ENCODE measurements at regions not wholly inside any gene's neighbourhood (a gene's known extent, or its start where the extent isn't known, plus 50 kb on each side); places are given as distances from the start of the nearest gene placed in this dataset.
A peak's percentile ranks its signal among the peaks of the same experiment; 100 is the strongest.
"Not testable (repeated sequence)": the region's sequence is repeated elsewhere in the genome, so short reads cannot be mapped to it uniquely, and the experiment has no call there.

- no peak for DNase-seq
Observed at GRCh38 chr4:14125375-14126129, 498.0 kb upstream of the BOD1L1 start.

DNA sequence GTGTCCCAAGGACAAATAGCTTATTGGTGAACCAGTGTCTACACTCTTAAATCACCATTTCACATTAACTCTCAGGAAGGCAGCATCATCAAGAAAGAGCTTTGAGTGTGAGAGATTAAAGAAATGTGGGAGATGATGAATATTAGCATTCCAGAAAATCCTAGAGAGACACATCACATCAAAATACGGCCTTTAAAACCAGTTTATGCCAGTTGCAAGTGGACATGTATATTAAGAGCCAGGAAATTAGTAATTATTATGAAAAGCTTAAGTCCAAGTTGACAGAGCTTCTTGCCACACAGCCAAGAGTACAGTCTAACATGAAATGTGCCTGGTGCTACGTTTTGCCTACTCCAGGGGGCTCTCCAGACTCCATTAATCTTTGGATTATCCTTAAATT, 503.0 kb upstream of the BOD1L1 start:
- DNase-seq: no peak

DNA sequence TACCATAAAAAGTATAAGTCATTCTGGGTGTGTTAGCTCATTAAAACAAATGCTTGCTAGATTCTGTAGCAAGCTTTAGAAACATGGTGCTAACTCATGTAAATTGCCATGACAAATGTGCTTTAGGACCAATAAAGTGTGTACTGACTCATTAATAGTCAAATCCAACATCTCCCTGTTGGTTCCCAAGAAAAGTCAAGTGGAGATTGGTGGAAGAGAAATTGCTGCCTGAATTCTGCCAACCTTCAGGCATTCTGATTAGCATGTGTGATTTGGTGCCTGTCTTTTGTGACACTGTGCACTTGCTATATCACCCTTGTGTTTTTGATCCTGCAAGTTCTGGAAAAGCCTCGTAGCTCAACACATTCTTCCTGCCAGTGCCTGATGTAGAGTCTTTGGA, 503.8 kb upstream of the BOD1L1 start:
- DNase-seq: no peak

GRCh38 chr4:14132301-14132700, 504.8 kb upstream of the BOD1L1 start:
- DNase-seq: no peak

DNA sequence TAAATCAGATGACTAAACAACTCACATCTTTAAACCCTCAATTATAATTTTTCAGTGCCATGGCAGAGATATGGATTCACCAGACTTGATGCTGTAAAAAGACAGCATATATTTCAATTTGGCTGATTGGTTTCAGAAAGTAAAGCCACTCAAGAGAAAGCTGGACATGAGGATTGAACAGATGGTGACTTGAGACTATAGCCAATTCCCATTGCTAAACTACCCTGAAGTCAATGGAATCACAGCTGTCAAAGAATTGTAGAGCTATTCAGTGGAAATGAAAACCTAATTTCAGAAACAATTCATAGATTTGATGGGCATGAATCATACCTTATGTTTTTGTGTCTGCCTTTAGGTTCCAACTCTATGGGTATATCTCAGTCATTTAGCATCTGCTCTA, 510.6 kb upstream of the BOD1L1 start:
- DNase-seq: no peak

GRCh38 chr4:14143892-14144291, 516.4 kb upstream of the BOD1L1 start:
- DNase-seq: no peak

DNA sequence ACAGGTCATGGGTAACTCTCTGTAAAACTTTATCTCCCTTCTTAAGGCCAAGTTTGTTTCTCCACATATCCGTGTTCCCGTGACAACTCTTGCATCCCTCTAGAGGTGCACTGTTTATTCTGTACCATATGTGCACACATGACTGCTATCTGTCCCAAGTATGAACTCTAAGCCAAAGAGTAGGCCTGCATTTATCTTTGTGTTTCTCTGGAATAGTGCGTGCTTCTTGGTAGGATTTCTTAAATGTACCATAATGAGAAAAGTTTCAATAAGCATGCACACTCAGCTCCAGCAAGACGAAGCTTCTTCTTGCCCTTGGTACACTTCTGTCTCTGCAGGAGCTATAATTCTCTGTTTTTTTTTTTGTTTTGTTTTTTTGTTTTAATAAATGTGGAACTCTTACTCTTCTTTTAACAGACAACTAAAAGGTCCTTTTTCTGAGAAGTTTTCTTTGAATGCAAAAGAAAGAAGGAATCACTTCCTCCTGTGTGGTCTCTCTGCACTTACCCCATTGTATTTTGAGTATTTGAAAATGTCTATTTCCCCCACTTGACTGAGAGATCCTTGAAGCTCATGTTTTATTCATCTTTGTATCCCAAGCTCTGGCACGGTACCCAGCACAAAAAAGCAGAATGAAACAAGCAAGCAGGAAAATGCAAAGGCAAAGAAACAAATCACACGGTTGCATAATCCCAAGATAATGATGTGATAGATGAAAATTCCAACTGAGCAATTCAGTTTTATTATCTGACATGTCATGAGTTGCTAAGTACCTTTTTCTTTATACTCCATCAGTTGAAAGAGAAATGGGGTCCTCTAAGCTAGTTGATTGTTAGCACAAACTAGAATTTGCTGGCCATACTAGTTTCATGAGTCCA, 521.9 kb upstream of the BOD1L1 start:
- DNase-seq: peak; percentile 16

- no peak for DNase-seq
Observed at GRCh38 chr4:14151101-14151500, 523.6 kb upstream of the BOD1L1 start.

DNA sequence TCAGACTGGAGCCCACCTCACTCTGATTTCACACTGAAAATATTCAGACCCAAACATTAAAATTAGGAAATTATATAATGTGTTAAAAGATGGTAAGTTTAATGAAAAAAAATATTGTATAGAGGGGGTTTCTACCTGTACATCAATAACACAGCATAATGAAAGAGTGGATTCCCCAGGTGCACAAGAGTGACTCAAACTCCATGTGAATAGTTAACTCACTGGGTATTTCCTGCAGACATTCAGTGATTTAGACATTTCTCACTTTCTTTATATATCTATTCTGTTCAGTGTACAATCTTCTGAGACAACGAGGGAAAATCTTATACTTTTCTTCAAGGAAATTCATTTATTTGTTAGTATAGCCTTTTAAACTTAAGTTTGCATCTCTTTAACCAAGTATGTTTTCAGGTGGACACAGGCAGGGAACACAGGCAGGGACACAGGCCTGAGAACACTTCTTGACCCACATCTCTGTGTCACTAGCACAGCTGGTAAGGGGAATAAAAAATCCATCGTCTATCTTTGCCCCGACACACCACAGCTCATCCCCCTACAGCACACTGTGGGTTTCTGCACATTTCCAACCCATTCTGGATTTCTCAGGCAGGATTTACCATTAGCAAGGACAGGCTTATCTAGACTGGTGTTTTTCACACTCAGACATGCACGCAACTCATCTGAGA, 525.5 kb upstream of the BOD1L1 start:
- no peak for DNase-seq

- DNase-seq: no peak
Observed at GRCh38 chr4:14155803-14156202, 528.3 kb upstream of the BOD1L1 start.

GRCh38 chr4:14157262-14157661, 529.7 kb upstream of the BOD1L1 start:
- no peak for DNase-seq

DNA sequence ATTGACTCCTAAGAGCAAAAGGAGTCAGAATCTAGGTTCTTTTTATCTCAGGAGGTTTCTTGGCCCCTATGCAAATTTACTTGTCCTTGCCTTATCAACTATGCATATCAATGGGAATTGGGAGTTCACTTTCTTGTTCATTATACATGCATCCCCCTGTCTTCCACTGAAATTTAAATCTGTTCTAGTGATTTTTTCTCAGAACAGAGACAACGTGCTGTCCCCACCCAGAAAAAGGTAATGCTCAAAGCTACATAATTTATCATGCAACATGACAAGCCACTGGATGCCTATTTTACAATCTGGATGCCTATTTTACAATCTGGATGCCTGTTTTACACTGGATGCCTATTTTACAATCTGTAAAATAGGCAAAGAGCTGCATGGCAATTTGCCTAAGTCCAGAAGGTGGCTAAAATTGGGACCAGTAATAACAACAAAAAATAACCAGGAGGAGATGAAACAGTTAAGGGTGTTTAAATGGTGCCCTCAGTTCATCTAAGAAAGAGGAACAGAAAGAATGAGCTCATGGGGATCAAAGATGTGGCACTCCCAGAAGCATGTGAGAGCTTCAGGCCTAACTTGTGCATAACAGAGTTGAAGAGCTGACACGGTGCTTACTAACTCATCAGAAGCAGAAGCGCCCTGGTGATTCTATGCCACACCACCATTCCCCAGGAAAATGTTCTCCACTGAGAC, 537.8 kb upstream of the BOD1L1 start:
- no peak for DNase-seq

GRCh38 chr4:14167876-14168510, 540.5 kb upstream of the BOD1L1 start:
- no peak for DNase-seq

- peak; percentile 76 for DNase-seq
Observed at GRCh38 chr4:14168919-14169318, 541.4 kb upstream of the BOD1L1 start.

DNA sequence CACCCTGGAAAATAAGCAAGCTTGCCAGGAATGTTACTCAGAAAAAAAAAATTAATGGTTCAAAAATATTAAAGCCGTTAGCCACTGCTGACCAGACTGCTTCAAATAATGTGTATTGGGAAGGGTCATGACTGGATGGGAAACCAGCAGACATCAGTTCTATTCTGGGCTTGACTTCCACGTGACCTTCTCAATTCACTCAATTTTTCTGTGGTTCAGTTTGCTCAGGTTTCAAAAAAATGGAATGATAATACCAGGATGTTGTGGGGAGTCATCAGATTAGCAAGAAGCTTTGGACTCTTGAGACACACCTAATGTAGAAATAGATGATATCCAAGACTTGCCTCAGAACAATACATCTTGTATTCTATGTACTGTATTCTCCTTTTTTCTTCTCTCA, 541.9 kb upstream of the BOD1L1 start:
- DNase-seq: peak; percentile 15

- not testable (repeated sequence) for DNase-seq
Observed at GRCh38 chr4:14169940-14170339, 542.4 kb upstream of the BOD1L1 start.

- no peak for DNase-seq
Observed at GRCh38 chr4:14176613-14177012, 549.1 kb upstream of the BOD1L1 start.

GRCh38 chr4:14177987-14178386, 550.5 kb upstream of the BOD1L1 start:
- DNase-seq: no peak

DNA sequence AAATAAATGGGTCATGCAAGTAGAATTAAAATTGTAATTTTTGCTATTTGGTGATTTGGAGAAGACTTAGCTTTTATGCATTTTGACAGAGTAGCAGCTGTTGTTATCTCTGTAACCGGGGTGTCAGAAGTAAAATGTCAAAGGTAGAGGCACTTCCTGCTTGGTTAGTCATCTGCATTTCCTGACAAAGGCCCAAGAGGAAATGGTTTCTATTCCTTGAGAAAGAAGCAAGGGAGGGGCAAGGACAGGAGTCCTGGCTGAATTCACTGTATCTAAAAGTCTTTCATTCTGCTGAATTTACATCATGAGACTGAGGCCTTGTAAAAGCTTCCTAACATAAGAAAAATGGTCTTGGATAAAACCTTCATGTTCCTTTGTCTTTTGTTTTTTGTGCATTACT, 550.9 kb upstream of the BOD1L1 start:
- no peak for DNase-seq

- peak; percentile 14 for DNase-seq
Observed at GRCh38 chr4:14180166-14180565, 552.6 kb upstream of the BOD1L1 start.

DNA sequence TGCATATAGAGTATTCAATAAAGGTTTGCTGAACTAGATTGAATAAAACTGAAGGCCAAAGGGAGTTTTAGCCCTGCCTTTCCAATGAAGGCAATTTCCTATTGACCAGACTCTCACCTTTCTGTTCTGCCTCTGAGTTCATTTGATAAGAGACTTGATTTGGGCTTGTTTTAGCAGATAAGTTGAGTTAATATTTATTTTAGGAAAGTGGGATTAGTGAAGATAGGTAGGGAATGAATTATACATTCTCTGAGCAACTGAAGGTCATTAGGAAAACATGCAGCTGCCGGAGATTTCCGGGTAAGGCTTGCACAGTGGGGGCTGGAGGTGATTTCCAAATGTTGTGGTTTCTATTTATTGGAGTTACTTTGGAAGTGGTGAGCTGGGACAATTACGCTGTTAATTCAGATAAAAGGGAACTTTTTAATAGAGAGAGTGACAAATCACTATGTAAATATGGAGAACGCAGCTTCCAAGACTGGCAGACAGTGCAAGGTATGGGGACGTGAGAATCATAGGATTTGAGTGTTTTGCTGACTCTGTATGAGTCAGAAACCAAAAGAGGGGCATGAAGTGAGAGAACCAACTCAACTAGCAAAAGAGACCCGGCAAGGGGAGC, 553.6 kb upstream of the BOD1L1 start:
- peak; percentile 4 for DNase-seq

DNA sequence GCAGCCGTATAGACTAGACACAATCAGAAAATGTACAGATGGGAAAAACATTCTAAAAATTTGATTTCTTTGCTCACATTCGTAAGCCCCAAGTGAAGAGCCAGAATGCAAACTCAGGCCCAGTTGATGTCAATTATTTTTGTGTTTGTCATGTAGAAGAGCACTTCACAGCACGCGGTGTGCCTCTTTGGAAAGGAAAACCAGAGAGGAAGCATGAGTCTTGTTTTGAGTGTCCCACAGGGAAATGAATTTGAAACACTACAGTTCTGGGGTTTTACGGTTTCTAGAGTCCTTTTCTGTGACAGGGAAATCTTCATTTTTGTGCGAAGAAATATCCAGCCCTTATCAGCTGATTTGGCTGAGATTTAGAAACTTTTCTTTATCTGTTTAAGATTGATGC, 554.6 kb upstream of the BOD1L1 start:
- peak; percentile 17 for DNase-seq
